ENCODE measurements at regions not wholly inside any gene's neighbourhood (a gene's known extent, or its start where the extent isn't known, plus 50 kb on each side); places are given as distances from the start of the nearest gene placed in this dataset.

GRCh38 chr11:115067900-115068530 lies 389.7 kb downstream of the NXPE2 start:
- ChIA-PET POLR2A (no interaction called here), CTCF (no interaction called here), RAD21 (ENCODE audit: unreplicated experiment) (no interaction called here), SMC1A (ENCODE audit: uncharacterized antibody, unreplicated experiment) (no interaction called here)
- in situ Hi-C loops (cut with MboI): no loop called here
- H3K27me3 ChIP-seq (replicated peaks in 1 of 2; ENCODE audit: control insufficient read depth in 2 of 2, insufficient read depth in 2 of 2, low read length in 1 of 2): no peaks in the 10 kb centered on the region; a peak in 2 of 4 replicates
- FAIRE-seq: no peak
- intact Hi-C loops (cut with micrococcal nuclease; ENCODE audit: unreplicated experiment): no loop called here
- H3K36me3 ChIP-seq (ENCODE audit: control insufficient read depth in 2 of 2, insufficient read depth in 2 of 2, low read length in 1 of 2): no peaks in the 10 kb centered on the region
- H3K4me1 ChIP-seq (ENCODE audit: control insufficient read depth, insufficient read depth, low read length): no peaks in the 10 kb centered on the region
- TF ChIP-seq RAD51 (IDR thresholded peaks at IDR 0.05): no peak
- TF ChIP-seq MYB (IDR thresholded peaks at IDR 0.05; ENCODE audit: borderline replicate concordance, low read depth, low read length): no peak
- TF ChIP-seq MAX (IDR thresholded peaks at IDR 0.05; ENCODE audit: low read depth, low read length): no peak
- TF ChIP-seq GATAD2B (conservative IDR thresholded peaks at IDR 0.05; ENCODE audit: low read depth): no peak
- TF ChIP-seq PML (IDR thresholded peaks at IDR 0.05; ENCODE audit: low read length): no peak
- no peak for TF ChIP-seq FOXM1 (IDR thresholded peaks at IDR 0.05; ENCODE audit: low read depth, low read length)
- TF ChIP-seq LARP7 (IDR thresholded peaks at IDR 0.05): no peak
- no peak for TF ChIP-seq EP300 (IDR thresholded peaks at IDR 0.05; ENCODE audit: borderline replicate concordance in 1 of 2, control insufficient read depth in 1 of 2, low read depth in 2 of 2, low read length in 2 of 2)
- BruUV-seq (replicated peaks): no TSS peak
- no peak for DNase-seq (ENCODE audit: low read depth, low spot score)
- H3K9me3 ChIP-seq (replicated peaks; ENCODE audit: control insufficient read depth, insufficient read depth, low read length): no peaks in the 10 kb centered on the region
- H3K4me3 ChIP-seq: no peak overlapping the region
- WGBS (ENCODE audit: insufficient coverage, insufficient replicate concordance, low lambda C conversion rate, missing lambda C conversion rate): 39% methylated on average over 9 of the region's 9 CpGs
- no peak overlapping the region for H3K9ac ChIP-seq (ENCODE audit: control insufficient read depth, insufficient read depth, low read length)
- H3K4me2 ChIP-seq (ENCODE audit: control insufficient read depth, insufficient read depth): no peak overlapping the region
- H2AFZ ChIP-seq (ENCODE audit: control insufficient read depth, low read depth, low read length): no peak overlapping the region
- no peaks in the 10 kb centered on the region for H4K20me1 ChIP-seq (ENCODE audit: control insufficient read depth, insufficient read depth)
- no peak for ATAC-seq
- H3K79me2 ChIP-seq (ENCODE audit: control insufficient read depth, insufficient read depth, low read length): no peaks in the 10 kb centered on the region
- no peak overlapping the region for H3K27ac ChIP-seq (ENCODE audit: control insufficient read depth, insufficient read depth)

- Histone ChIP-seq H3K4me3 (no peak overlapping the region), H3K79me2 (ENCODE audit: control insufficient read depth, insufficient read depth, low read length) (no peaks in the 10 kb centered on the region), H3K36me3 (ENCODE audit: control insufficient read depth in 2 of 2, insufficient read depth in 2 of 2, low read length in 1 of 2) (no peaks in the 10 kb centered on the region), H3K27me3 (replicated peaks in 1 of 2; ENCODE audit: control insufficient read depth in 2 of 2, insufficient read depth in 2 of 2, low read length in 1 of 2) (peaks cover 0 to 2% of the 10 kb centered on the region in 2 experiments; a peak in 3 of 4 replicates), H2AFZ (ENCODE audit: control insufficient read depth, low read depth, low read length) (no peak overlapping the region), H4K20me1 (ENCODE audit: control insufficient read depth, insufficient read depth) (no peaks in the 10 kb centered on the region), H3K4me2 (ENCODE audit: control insufficient read depth, insufficient read depth) (no peak overlapping the region), H3K4me1 (ENCODE audit: control insufficient read depth, insufficient read depth, low read length) (no peaks in the 10 kb centered on the region), H3K9me3 (replicated peaks; ENCODE audit: control insufficient read depth, insufficient read depth, low read length) (no peaks in the 10 kb centered on the region), H3K9ac (ENCODE audit: control insufficient read depth, insufficient read depth, low read length) (no peak overlapping the region), H3K27ac (ENCODE audit: control insufficient read depth, insufficient read depth) (no peak overlapping the region)
- ChIA-PET RAD21 (ENCODE audit: unreplicated experiment) (no interaction called here), POLR2A (no interaction called here), SMC1A (ENCODE audit: uncharacterized antibody, unreplicated experiment) (no interaction called here), CTCF (no interaction called here)
- 46% methylated on average over 6 of the region's 6 CpGs for WGBS (ENCODE audit: insufficient coverage, insufficient replicate concordance, low lambda C conversion rate, missing lambda C conversion rate)
- intact Hi-C loops (cut with micrococcal nuclease; ENCODE audit: unreplicated experiment): no loop called here
- DNase-seq (ENCODE audit: low read depth, low spot score) (no peak), FAIRE-seq (no peak), ATAC-seq (no peak)
- no TSS peak for BruUV-seq (replicated peaks)
- in situ Hi-C loops (cut with MboI): no loop called here
- TF ChIP-seq ZNF592 (IDR thresholded peaks at IDR 0.05) (no peak), CEBPZ (IDR thresholded peaks at IDR 0.05; ENCODE audit: low read depth, low read length) (no peak), NBN (IDR thresholded peaks at IDR 0.05) (no peak), MYB (IDR thresholded peaks at IDR 0.05; ENCODE audit: borderline replicate concordance, low read depth, low read length) (no peak)
Measured at GRCh38 chr11:115069599-115069998, 391.3 kb downstream of the NXPE2 start.

All from GM12878 (cell line).